K562 (cell line): ENCODE measurements at regions not wholly inside any gene's neighbourhood (a gene's known extent, or its start where the extent isn't known, plus 50 kb on each side); places are given as distances from the start of the nearest gene placed in this dataset.

ENCODE experiments used
- CBX8 ChIP-seq: fragments of 200-600 bp; sonication (generic); IDR thresholded peaks from 2 replicates; pipeline ENCODE4 v1.6.1; 2012; ENCODE audit warnings: borderline replicate concordance, mixed run types, low read depth, mild to moderate bottlenecking, moderate library complexity, mixed read lengths, low read length, control low read depth, inconsistent platforms; ENCODE audit not compliant: poor library complexity, severe bottlenecking; ENCODE audit errors: extremely low read depth
- CREB1 ChIP-seq, 2 experiments: sonication (generic) in 1 of 2; formaldehyde crosslinking in 1 of 2; IDR thresholded peaks; 2 replicates each; pipeline versions ENCODE4 v1.6.1 to v1.8.0; 2012 to 2022; ENCODE audit warnings: inconsistent platforms in 1 of 2, mild to moderate bottlenecking in 1 of 2, missing genetic modification reagents in 1 of 2, moderate library complexity in 1 of 2
- MED1 ChIP-seq: sonication (generic); formaldehyde crosslinking; IDR thresholded peaks from 2 replicates; pipeline ENCODE4 v1.8.1; 2023; ENCODE audit warnings: missing genetic modification reagents, borderline replicate concordance
- NFIC ChIP-seq: fragments of 450-650 bp; IDR thresholded peaks from 2 replicates; pipeline ENCODE4 v1.6.1; 2017; ENCODE audit warnings: mild to moderate bottlenecking, inconsistent platforms
- NR2F6 ChIP-seq: fragments of 450-650 bp; formaldehyde crosslinking; IDR thresholded peaks from 2 replicates; pipeline ENCODE4 v1.4.0; 2020; ENCODE audit warnings: mild to moderate bottlenecking
- POLR2A ChIP-seq: fragments of 450-650 bp; conservative IDR thresholded peaks from 2 replicates; pipeline ENCODE4 v1.6.1; 2016
- PRPF4 ChIP-seq: fragments of 200-400 bp; formaldehyde crosslinking; IDR thresholded peaks from one replicate; pipeline ENCODE4 v1.6.1; 2017; ENCODE audit warnings: low read length, low read depth, mild to moderate bottlenecking; ENCODE audit not compliant: insufficient read depth, poor library complexity, severe bottlenecking
- RCOR1 ChIP-seq, 2 experiments: IDR thresholded peaks; 2 replicates each; pipeline ENCODE4 v1.6.1; 2012; ENCODE audit warnings: low read depth in 2 of 2, low read length in 2 of 2, borderline replicate concordance in 1 of 2, improper control_type of control experiment in 1 of 2
- TARDBP ChIP-seq: fragments of 450-650 bp; IDR thresholded peaks from 2 replicates; pipeline ENCODE4 v1.6.1; 2016
- TEAD1 ChIP-seq, 2 experiments: fragments of 450-650 bp in 1 of 2; sonication (generic) in 1 of 2; formaldehyde crosslinking; IDR thresholded peaks; 2 replicates each; pipeline versions ENCODE4 v1.4.0 to v1.8.0; 2020 to 2022; ENCODE audit warnings: mild to moderate bottlenecking in 2 of 2, missing genetic modification reagents in 1 of 2
- ZZZ3 ChIP-seq: fragments of 450-650 bp; IDR thresholded peaks from 2 replicates; pipeline ENCODE4 v1.6.1; 2016; ENCODE audit warnings: antibody characterized with exemption, mild to moderate bottlenecking, moderate library complexity
- TF ChIP-seq, protein P1 (sequence below), 3 experiments: IDR thresholded peaks in 2 of 3; conservative IDR thresholded peaks in 1 of 3; 2 replicates each; pipeline ENCODE4 v1.5.1; 2011 to 2012; ENCODE audit warnings: low read length in 3 of 3, mild to moderate bottlenecking in 3 of 3, control low read depth in 2 of 3, improper control_type of control experiment in 1 of 3, inconsistent platforms in 1 of 3, low read depth in 1 of 3, mixed read lengths in 1 of 3, moderate library complexity in 1 of 3; ENCODE audit not compliant: insufficient read depth in 2 of 3
- TF ChIP-seq, protein P2 (sequence below): fragments of 250-450 bp; sonication (Bioruptor Pico); IDR thresholded peaks from 2 replicates; pipeline ENCODE4 v1.4.0; 2020; ENCODE audit warnings: mild to moderate bottlenecking
- TF ChIP-seq, protein P3 (sequence below): fragments of 250-450 bp; sonication (Bioruptor Pico); IDR thresholded peaks from 2 replicates; pipeline ENCODE4 v1.4.0; 2020

DNA sequence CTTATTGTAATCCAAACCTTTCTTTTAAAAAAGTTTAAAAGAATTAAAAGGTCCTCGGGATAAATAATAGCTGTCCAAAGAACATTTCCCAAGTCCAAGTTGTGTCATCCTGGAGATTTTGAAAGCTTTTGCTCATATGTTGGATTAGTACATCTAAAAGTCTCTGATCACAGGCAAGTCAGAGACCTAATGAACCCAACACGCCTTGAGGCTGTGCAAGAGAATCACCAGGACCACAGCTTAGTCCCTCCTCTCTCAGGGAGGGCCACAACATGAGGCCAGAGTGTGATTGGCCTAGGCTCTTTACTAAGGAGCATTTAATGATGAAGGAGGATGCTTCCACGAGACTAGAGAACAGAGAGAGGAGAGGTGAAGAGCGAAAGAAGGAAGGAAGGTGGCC is 98.7 kb upstream of the OR5AK2 start:
- TF ChIP-seq CBX8, result no peak
- no peak for TF ChIP-seq TEAD1 (CRISPR knock-in tag; IDR thresholded peaks at IDR 0.05)
- TF ChIP-seq, protein P1, sequence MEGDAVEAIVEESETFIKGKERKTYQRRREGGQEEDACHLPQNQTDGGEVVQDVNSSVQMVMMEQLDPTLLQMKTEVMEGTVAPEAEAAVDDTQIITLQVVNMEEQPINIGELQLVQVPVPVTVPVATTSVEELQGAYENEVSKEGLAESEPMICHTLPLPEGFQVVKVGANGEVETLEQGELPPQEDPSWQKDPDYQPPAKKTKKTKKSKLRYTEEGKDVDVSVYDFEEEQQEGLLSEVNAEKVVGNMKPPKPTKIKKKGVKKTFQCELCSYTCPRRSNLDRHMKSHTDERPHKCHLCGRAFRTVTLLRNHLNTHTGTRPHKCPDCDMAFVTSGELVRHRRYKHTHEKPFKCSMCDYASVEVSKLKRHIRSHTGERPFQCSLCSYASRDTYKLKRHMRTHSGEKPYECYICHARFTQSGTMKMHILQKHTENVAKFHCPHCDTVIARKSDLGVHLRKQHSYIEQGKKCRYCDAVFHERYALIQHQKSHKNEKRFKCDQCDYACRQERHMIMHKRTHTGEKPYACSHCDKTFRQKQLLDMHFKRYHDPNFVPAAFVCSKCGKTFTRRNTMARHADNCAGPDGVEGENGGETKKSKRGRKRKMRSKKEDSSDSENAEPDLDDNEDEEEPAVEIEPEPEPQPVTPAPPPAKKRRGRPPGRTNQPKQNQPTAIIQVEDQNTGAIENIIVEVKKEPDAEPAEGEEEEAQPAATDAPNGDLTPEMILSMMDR (IDR thresholded peaks at IDR 0.05 in 2 of 3, conservative IDR thresholded peaks at IDR 0.05 in 1 of 3; ENCODE audit: insufficient read depth in 2 of 3, low read depth in 1 of 3, low read length in 3 of 3), result no peak
- TF ChIP-seq CREB1 (IDR thresholded peaks at IDR 0.05), result no peak
- TF ChIP-seq CREB1 (CRISPR knock-in tag; IDR thresholded peaks at IDR 0.05), result no peak
- no peak for TF ChIP-seq PRPF4
- TF ChIP-seq RCOR1 (IDR thresholded peaks at IDR 0.05; ENCODE audit: borderline replicate concordance in 1 of 2, low read depth in 2 of 2, low read length in 2 of 2), result no peak
- TF ChIP-seq NR2F6 (CRISPR knock-in tag), result no peak
- no peak for TF ChIP-seq TARDBP
- TF ChIP-seq POLR2A, result no peak
- no peak for TF ChIP-seq NFIC
- TF ChIP-seq MED1 (CRISPR knock-in tag), result no peak
- no peak for TF ChIP-seq ZZZ3
- TF ChIP-seq, protein P2, sequence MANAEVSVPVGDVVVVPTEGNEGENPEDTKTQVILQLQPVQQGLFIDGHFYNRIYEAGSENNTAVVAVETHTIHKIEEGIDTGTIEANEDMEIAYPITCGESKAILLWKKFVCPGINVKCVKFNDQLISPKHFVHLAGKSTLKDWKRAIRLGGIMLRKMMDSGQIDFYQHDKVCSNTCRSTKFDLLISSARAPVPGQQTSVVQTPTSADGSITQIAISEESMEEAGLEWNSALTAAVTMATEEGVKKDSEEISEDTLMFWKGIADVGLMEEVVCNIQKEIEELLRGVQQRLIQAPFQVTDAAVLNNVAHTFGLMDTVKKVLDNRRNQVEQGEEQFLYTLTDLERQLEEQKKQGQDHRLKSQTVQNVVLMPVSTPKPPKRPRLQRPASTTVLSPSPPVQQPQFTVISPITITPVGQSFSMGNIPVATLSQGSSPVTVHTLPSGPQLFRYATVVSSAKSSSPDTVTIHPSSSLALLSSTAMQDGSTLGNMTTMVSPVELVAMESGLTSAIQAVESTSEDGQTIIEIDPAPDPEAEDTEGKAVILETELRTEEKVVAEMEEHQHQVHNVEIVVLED (CRISPR knock-in tag), result no peak
- TF ChIP-seq, protein P3, sequence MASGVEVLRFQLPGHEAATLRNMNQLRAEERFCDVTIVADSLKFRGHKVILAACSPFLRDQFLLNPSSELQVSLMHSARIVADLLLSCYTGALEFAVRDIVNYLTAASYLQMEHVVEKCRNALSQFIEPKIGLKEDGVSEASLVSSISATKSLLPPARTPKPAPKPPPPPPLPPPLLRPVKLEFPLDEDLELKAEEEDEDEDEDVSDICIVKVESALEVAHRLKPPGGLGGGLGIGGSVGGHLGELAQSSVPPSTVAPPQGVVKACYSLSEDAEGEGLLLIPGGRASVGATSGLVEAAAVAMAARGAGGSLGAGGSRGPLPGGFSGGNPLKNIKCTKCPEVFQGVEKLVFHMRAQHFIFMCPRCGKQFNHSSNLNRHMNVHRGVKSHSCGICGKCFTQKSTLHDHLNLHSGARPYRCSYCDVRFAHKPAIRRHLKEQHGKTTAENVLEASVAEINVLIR (CRISPR knock-in tag), result no peak
